H9 (cell line): ENCODE measurements at regions not wholly inside any gene's neighbourhood (a gene's known extent, or its start where the extent isn't known, plus 50 kb on each side); places are given as distances from the start of the nearest gene placed in this dataset.

ENCODE experiments used
- DNase-seq: peaks from one replicate; pipeline ENCODE4 v3.0.0-alpha.2; 2017
- H2AFZ ChIP-seq: one replicate; pipeline ENCODE4 v1.6.1; 2013; ENCODE audit warnings: mild to moderate bottlenecking, low read length, control low read depth, moderate library complexity
- H2AK5ac ChIP-seq: 2 replicates; pipeline ENCODE4 v1.6.1; 2013; ENCODE audit warnings: low read length, control low read depth, mixed read lengths; ENCODE audit not compliant: insufficient read length
- H2BK120ac ChIP-seq: one replicate; pipeline ENCODE4 v1.6.1; 2013; ENCODE audit warnings: low read depth, mild to moderate bottlenecking, low read length, control low read depth, inconsistent platforms; ENCODE audit not compliant: poor library complexity, severe bottlenecking
- H2BK12ac ChIP-seq: 2 replicates; pipeline ENCODE4 v1.6.1; 2013; ENCODE audit warnings: low read length, control low read depth, mixed read lengths, low read depth; ENCODE audit not compliant: insufficient read length
- H2BK15ac ChIP-seq: 2 replicates; pipeline ENCODE4 v1.6.1; 2013; ENCODE audit warnings: low read depth, low read length, control low read depth
- H2BK20ac ChIP-seq: one replicate; pipeline ENCODE4 v1.6.1; 2013; ENCODE audit warnings: low read depth, mild to moderate bottlenecking, low read length, control low read depth, inconsistent platforms; ENCODE audit not compliant: poor library complexity, severe bottlenecking
- H2BK5ac ChIP-seq: 2 replicates; pipeline ENCODE4 v1.6.1; 2013; ENCODE audit warnings: low read length, control low read depth, mixed read lengths; ENCODE audit not compliant: insufficient read length
- H3K14ac ChIP-seq: 2 replicates; pipeline ENCODE4 v1.6.1; 2013; ENCODE audit warnings: low read length, control low read depth; ENCODE audit not compliant: insufficient read depth
- H3K18ac ChIP-seq: 2 replicates; pipeline ENCODE4 v1.6.1; 2013; ENCODE audit warnings: low read depth, mild to moderate bottlenecking, mixed read lengths, low read length, control low read depth; ENCODE audit not compliant: insufficient read length
- H3K23ac ChIP-seq: 2 replicates; pipeline ENCODE4 v1.6.1; 2013; ENCODE audit warnings: low read length, control low read depth, mixed read lengths, low read depth; ENCODE audit not compliant: insufficient read length
- H3K23me2 ChIP-seq: 2 replicates; pipeline ENCODE4 v1.6.1; 2013; ENCODE audit warnings: low read depth, mild to moderate bottlenecking, mixed read lengths, low read length, control low read depth; ENCODE audit not compliant: insufficient read length, poor library complexity, severe bottlenecking
- H3K27ac ChIP-seq: 2 replicates; pipeline ENCODE4 v1.5.1; 2013; ENCODE audit warnings: low read length, control low read depth, mixed read lengths, low read depth; ENCODE audit not compliant: insufficient read length
- H3K27me3 ChIP-seq: 2 replicates; pipeline ENCODE4 v1.6.1; 2013; ENCODE audit warnings: low read length, control low read depth, inconsistent platforms; ENCODE audit not compliant: insufficient read depth
- H3K4ac ChIP-seq: 2 replicates; pipeline ENCODE4 v1.6.1; 2013; ENCODE audit warnings: low read depth, mild to moderate bottlenecking, control low read depth, inconsistent platforms, low read length, moderate library complexity
- H3K4me1 ChIP-seq: 2 replicates; pipeline ENCODE4 v1.6.1; 2013; ENCODE audit warnings: low read length, control low read depth, inconsistent platforms; ENCODE audit not compliant: insufficient read depth
- H3K4me2 ChIP-seq: 2 replicates; pipeline ENCODE4 v1.6.1; 2013; ENCODE audit warnings: low read length, control low read depth, mixed read lengths; ENCODE audit not compliant: insufficient read length, insufficient read depth
- H3K56ac ChIP-seq: 2 replicates; pipeline ENCODE4 v1.6.1; 2013; ENCODE audit warnings: low read depth, mild to moderate bottlenecking, mixed read lengths, low read length, control low read depth; ENCODE audit not compliant: insufficient read length
- H3K79me1 ChIP-seq: 2 replicates; pipeline ENCODE4 v1.6.1; 2013; ENCODE audit warnings: low read depth, mild to moderate bottlenecking, moderate library complexity, low read length, control low read depth, inconsistent platforms; ENCODE audit not compliant: insufficient read depth, poor library complexity, severe bottlenecking
- H3K79me2 ChIP-seq: 2 replicates; pipeline ENCODE4 v1.6.1; 2013; ENCODE audit warnings: low read length, control low read depth, inconsistent platforms; ENCODE audit not compliant: insufficient read depth
- H3K9ac ChIP-seq: 2 replicates; pipeline ENCODE4 v1.6.1; 2013; ENCODE audit warnings: low read length, control low read depth, mixed read lengths; ENCODE audit not compliant: insufficient read length; ENCODE audit errors: extremely low read depth
- H3K9me3 ChIP-seq: one replicate; pipeline ENCODE4 v1.6.1; 2013; ENCODE audit warnings: low read depth, low read length, inconsistent platforms; ENCODE audit not compliant: control insufficient read depth
- H3T11ph ChIP-seq: one replicate; pipeline ENCODE4 v1.6.1; 2013; ENCODE audit warnings: mild to moderate bottlenecking, low read length, control low read depth, inconsistent platforms
- H4K20me1 ChIP-seq: one replicate; pipeline ENCODE4 v1.6.1; 2013; ENCODE audit not compliant: control insufficient read depth, insufficient read length, insufficient read depth
- H4K5ac ChIP-seq: 2 replicates; pipeline ENCODE4 v1.6.1; 2013; ENCODE audit warnings: low read depth, mild to moderate bottlenecking, mixed read lengths, low read length, control low read depth; ENCODE audit not compliant: insufficient read length
- H4K8ac ChIP-seq: replicated peaks from 2 replicates; pipeline ENCODE4 v1.6.1; 2013; ENCODE audit warnings: low read length, control low read depth, mixed read lengths, low read depth; ENCODE audit not compliant: insufficient read length
- H4K91ac ChIP-seq: 2 replicates; pipeline ENCODE4 v1.6.1; 2013; ENCODE audit warnings: low read depth, mild to moderate bottlenecking, moderate library complexity, mixed read lengths, low read length, control low read depth; ENCODE audit not compliant: insufficient read length
- H3K27ac Mint-ChIP-seq, 3 experiments: 2 replicates in 2 of 3; 3 replicates in 1 of 3; pipeline ENCODE4 v1.8.0; 2020 to 2021; ENCODE audit warnings: mixed read lengths in 3 of 3, mild to moderate bottlenecking in 1 of 3, moderate library complexity in 1 of 3
- H3K27me3 Mint-ChIP-seq: 2 replicates; pipeline ENCODE4 v1.8.0; 2021; ENCODE audit warnings: low read depth, mild to moderate bottlenecking, moderate library complexity, mixed read lengths
- H3K36me3 Mint-ChIP-seq, 3 experiments: 2 replicates in 2 of 3; 3 replicates in 1 of 3; pipeline ENCODE4 v1.8.0; 2020 to 2021; ENCODE audit warnings: low read depth in 3 of 3, mixed read lengths in 3 of 3; ENCODE audit not compliant: insufficient read depth in 1 of 3
- H3K4me1 Mint-ChIP-seq, 2 experiments: 2 replicates each; pipeline ENCODE4 v1.8.0; 2020; ENCODE audit warnings: mixed read lengths in 2 of 2
- H3K4me3 Mint-ChIP-seq, 2 experiments: 2 replicates in 1 of 2; 3 replicates in 1 of 2; pipeline ENCODE4 v1.8.0; 2020 to 2021; ENCODE audit warnings: mild to moderate bottlenecking in 2 of 2, mixed read lengths in 2 of 2, moderate library complexity in 1 of 2
- H3K9me3 Mint-ChIP-seq, 2 experiments: 2 replicates in 1 of 2; 3 replicates in 1 of 2; pipeline ENCODE4 v1.8.0; 2020; ENCODE audit warnings: mild to moderate bottlenecking in 2 of 2, mixed read lengths in 2 of 2, moderate library complexity in 1 of 2
- WGBS: extraction: QIAGEN DNeasy Blood & Tissue Kit; methylation state at CpG from one replicate; pipeline ENCODE4 v1.1.7; 2013; ENCODE audit warnings: missing lambda C conversion rate, low lambda C conversion rate, mixed read lengths; ENCODE audit not compliant: insufficient read length; ENCODE audit errors: extremely low coverage; 5-methylcytosine and 5-hydroxymethylcytosine counted together
- TF ChIP-seq, protein P1 (sequence below): fragments of 200-600 bp; sonication (generic); conservative IDR thresholded peaks from 3 replicates; pipeline ENCODE4 v1.8.0; 2021; ENCODE audit warnings: antibody characterized with exemption, mild to moderate bottlenecking

DNA sequence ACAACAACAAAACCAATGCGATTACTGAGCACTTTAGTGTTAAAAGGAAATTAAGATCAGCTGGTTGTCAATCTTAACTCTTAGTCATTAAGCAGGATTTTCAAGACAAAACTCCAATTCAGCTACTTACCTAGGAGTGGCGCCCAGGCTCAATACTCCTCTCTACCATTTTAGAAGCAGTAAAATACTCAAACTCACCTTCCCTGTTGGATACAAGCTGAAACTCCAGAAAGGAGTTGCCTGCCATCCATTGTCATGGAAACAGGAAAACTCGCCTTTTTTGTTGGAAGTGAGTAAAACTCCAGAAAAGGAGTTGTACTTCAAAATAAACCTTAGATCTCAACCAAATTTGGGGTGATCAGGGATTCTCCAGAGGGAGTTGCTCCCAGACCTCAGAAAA, 127.0 kb upstream of the F3 start:
- no peak overlapping the region for H3K27ac ChIP-seq
- no peak overlapping the region for H3K4me3 Mint-ChIP-seq

More for the DNA sequence above, 127.0 kb upstream of the F3 start:
- no peak overlapping the region for H2BK20ac ChIP-seq
- H3K23ac ChIP-seq: no peak overlapping the region
- no peak overlapping the region for H3K9ac ChIP-seq
- no peaks in the 10 kb centered on the region for H3K27me3 Mint-ChIP-seq
- H4K91ac ChIP-seq: no peak overlapping the region
- H3K23me2 ChIP-seq: no peaks in the 10 kb centered on the region
- no peak overlapping the region for H4K8ac ChIP-seq
- H2BK15ac ChIP-seq: no peak overlapping the region
- no peak overlapping the region for H3K4ac ChIP-seq
- H3K4me1 Mint-ChIP-seq: peaks cover 47 to 55% of the 10 kb centered on the region in 2 experiments
- peaks cover 4 to 13% (median 11%) of the 10 kb centered on the region in 3 experiments; a peak in 6 of 7 replicates for H3K36me3 Mint-ChIP-seq
- H2BK5ac ChIP-seq: no peak overlapping the region
- H3K79me1 ChIP-seq: no peaks in the 10 kb centered on the region
- H3K9me3 ChIP-seq: no peaks in the 10 kb centered on the region
- H4K20me1 ChIP-seq: no peaks in the 10 kb centered on the region
- H3K27ac Mint-ChIP-seq: peak overlapping the region; percentile 8 to 68 (median 30); a peak in 3 of 7 replicates
- no peaks in the 10 kb centered on the region for H3K27me3 ChIP-seq
- H2AK5ac ChIP-seq: no peak overlapping the region
- no peak for DNase-seq
- H3K56ac ChIP-seq: no peak overlapping the region
- TF ChIP-seq, protein P1, sequence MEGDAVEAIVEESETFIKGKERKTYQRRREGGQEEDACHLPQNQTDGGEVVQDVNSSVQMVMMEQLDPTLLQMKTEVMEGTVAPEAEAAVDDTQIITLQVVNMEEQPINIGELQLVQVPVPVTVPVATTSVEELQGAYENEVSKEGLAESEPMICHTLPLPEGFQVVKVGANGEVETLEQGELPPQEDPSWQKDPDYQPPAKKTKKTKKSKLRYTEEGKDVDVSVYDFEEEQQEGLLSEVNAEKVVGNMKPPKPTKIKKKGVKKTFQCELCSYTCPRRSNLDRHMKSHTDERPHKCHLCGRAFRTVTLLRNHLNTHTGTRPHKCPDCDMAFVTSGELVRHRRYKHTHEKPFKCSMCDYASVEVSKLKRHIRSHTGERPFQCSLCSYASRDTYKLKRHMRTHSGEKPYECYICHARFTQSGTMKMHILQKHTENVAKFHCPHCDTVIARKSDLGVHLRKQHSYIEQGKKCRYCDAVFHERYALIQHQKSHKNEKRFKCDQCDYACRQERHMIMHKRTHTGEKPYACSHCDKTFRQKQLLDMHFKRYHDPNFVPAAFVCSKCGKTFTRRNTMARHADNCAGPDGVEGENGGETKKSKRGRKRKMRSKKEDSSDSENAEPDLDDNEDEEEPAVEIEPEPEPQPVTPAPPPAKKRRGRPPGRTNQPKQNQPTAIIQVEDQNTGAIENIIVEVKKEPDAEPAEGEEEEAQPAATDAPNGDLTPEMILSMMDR: peak; percentile 27; the same call in 2 of the 3 replicates
- no peaks in the 10 kb centered on the region for H3K79me2 ChIP-seq
- no CpG with 5 or more reads among the region's 3 CpGs for WGBS
- no peak overlapping the region for H2AFZ ChIP-seq
- no peak overlapping the region for H3K4me2 ChIP-seq
- H3K9me3 Mint-ChIP-seq: peaks cover 9 to 13% of the 10 kb centered on the region in 2 experiments
- H2BK120ac ChIP-seq: no peak overlapping the region
- no peak overlapping the region for H3K14ac ChIP-seq
- peaks cover 11% of the 10 kb centered on the region; the same call in 1 of the 2 replicates for H3K4me1 ChIP-seq
- no peak overlapping the region for H3T11ph ChIP-seq
- no peak overlapping the region for H4K5ac ChIP-seq
- no peak overlapping the region for H2BK12ac ChIP-seq
- H3K18ac ChIP-seq: no peak overlapping the region
